H9 (cell line): ENCODE measurements at regions not wholly inside any gene's neighbourhood (a gene's known extent, or its start where the extent isn't known, plus 50 kb on each side); places are given as distances from the start of the nearest gene placed in this dataset.

Source experiments
- DNase-seq: peaks from one replicate; pipeline ENCODE4 v3.0.0-alpha.2; 2017
- H2AFZ ChIP-seq: one replicate; pipeline ENCODE4 v1.6.1; 2013; ENCODE audit warnings: mild to moderate bottlenecking, low read length, control low read depth, moderate library complexity
- H2AK5ac ChIP-seq: 2 replicates; pipeline ENCODE4 v1.6.1; 2013; ENCODE audit warnings: low read length, control low read depth, mixed read lengths; ENCODE audit not compliant: insufficient read length
- H2BK120ac ChIP-seq: one replicate; pipeline ENCODE4 v1.6.1; 2013; ENCODE audit warnings: low read depth, mild to moderate bottlenecking, low read length, control low read depth, inconsistent platforms; ENCODE audit not compliant: poor library complexity, severe bottlenecking
- H2BK12ac ChIP-seq: 2 replicates; pipeline ENCODE4 v1.6.1; 2013; ENCODE audit warnings: low read length, control low read depth, mixed read lengths, low read depth; ENCODE audit not compliant: insufficient read length
- H2BK15ac ChIP-seq: 2 replicates; pipeline ENCODE4 v1.6.1; 2013; ENCODE audit warnings: low read depth, low read length, control low read depth
- H2BK20ac ChIP-seq: one replicate; pipeline ENCODE4 v1.6.1; 2013; ENCODE audit warnings: low read depth, mild to moderate bottlenecking, low read length, control low read depth, inconsistent platforms; ENCODE audit not compliant: poor library complexity, severe bottlenecking
- H2BK5ac ChIP-seq: 2 replicates; pipeline ENCODE4 v1.6.1; 2013; ENCODE audit warnings: low read length, control low read depth, mixed read lengths; ENCODE audit not compliant: insufficient read length
- H3K14ac ChIP-seq: 2 replicates; pipeline ENCODE4 v1.6.1; 2013; ENCODE audit warnings: low read length, control low read depth; ENCODE audit not compliant: insufficient read depth
- H3K18ac ChIP-seq: 2 replicates; pipeline ENCODE4 v1.6.1; 2013; ENCODE audit warnings: low read depth, mild to moderate bottlenecking, mixed read lengths, low read length, control low read depth; ENCODE audit not compliant: insufficient read length
- H3K23ac ChIP-seq: 2 replicates; pipeline ENCODE4 v1.6.1; 2013; ENCODE audit warnings: low read length, control low read depth, mixed read lengths, low read depth; ENCODE audit not compliant: insufficient read length
- H3K23me2 ChIP-seq: 2 replicates; pipeline ENCODE4 v1.6.1; 2013; ENCODE audit warnings: low read depth, mild to moderate bottlenecking, mixed read lengths, low read length, control low read depth; ENCODE audit not compliant: insufficient read length, poor library complexity, severe bottlenecking
- H3K27ac ChIP-seq: 2 replicates; pipeline ENCODE4 v1.5.1; 2013; ENCODE audit warnings: low read length, control low read depth, mixed read lengths, low read depth; ENCODE audit not compliant: insufficient read length
- H3K27me3 ChIP-seq: 2 replicates; pipeline ENCODE4 v1.6.1; 2013; ENCODE audit warnings: low read length, control low read depth, inconsistent platforms; ENCODE audit not compliant: insufficient read depth
- H3K4ac ChIP-seq: 2 replicates; pipeline ENCODE4 v1.6.1; 2013; ENCODE audit warnings: low read depth, mild to moderate bottlenecking, control low read depth, inconsistent platforms, low read length, moderate library complexity
- H3K4me1 ChIP-seq: 2 replicates; pipeline ENCODE4 v1.6.1; 2013; ENCODE audit warnings: low read length, control low read depth, inconsistent platforms; ENCODE audit not compliant: insufficient read depth
- H3K4me2 ChIP-seq: 2 replicates; pipeline ENCODE4 v1.6.1; 2013; ENCODE audit warnings: low read length, control low read depth, mixed read lengths; ENCODE audit not compliant: insufficient read length, insufficient read depth
- H3K56ac ChIP-seq: 2 replicates; pipeline ENCODE4 v1.6.1; 2013; ENCODE audit warnings: low read depth, mild to moderate bottlenecking, mixed read lengths, low read length, control low read depth; ENCODE audit not compliant: insufficient read length
- H3K79me1 ChIP-seq: 2 replicates; pipeline ENCODE4 v1.6.1; 2013; ENCODE audit warnings: low read depth, mild to moderate bottlenecking, moderate library complexity, low read length, control low read depth, inconsistent platforms; ENCODE audit not compliant: insufficient read depth, poor library complexity, severe bottlenecking
- H3K79me2 ChIP-seq: 2 replicates; pipeline ENCODE4 v1.6.1; 2013; ENCODE audit warnings: low read length, control low read depth, inconsistent platforms; ENCODE audit not compliant: insufficient read depth
- H3K9ac ChIP-seq: 2 replicates; pipeline ENCODE4 v1.6.1; 2013; ENCODE audit warnings: low read length, control low read depth, mixed read lengths; ENCODE audit not compliant: insufficient read length; ENCODE audit errors: extremely low read depth
- H3K9me3 ChIP-seq: one replicate; pipeline ENCODE4 v1.6.1; 2013; ENCODE audit warnings: low read depth, low read length, inconsistent platforms; ENCODE audit not compliant: control insufficient read depth
- H3T11ph ChIP-seq: one replicate; pipeline ENCODE4 v1.6.1; 2013; ENCODE audit warnings: mild to moderate bottlenecking, low read length, control low read depth, inconsistent platforms
- H4K20me1 ChIP-seq: one replicate; pipeline ENCODE4 v1.6.1; 2013; ENCODE audit not compliant: control insufficient read depth, insufficient read length, insufficient read depth
- H4K5ac ChIP-seq: 2 replicates; pipeline ENCODE4 v1.6.1; 2013; ENCODE audit warnings: low read depth, mild to moderate bottlenecking, mixed read lengths, low read length, control low read depth; ENCODE audit not compliant: insufficient read length
- H4K8ac ChIP-seq: replicated peaks from 2 replicates; pipeline ENCODE4 v1.6.1; 2013; ENCODE audit warnings: low read length, control low read depth, mixed read lengths, low read depth; ENCODE audit not compliant: insufficient read length
- H4K91ac ChIP-seq: 2 replicates; pipeline ENCODE4 v1.6.1; 2013; ENCODE audit warnings: low read depth, mild to moderate bottlenecking, moderate library complexity, mixed read lengths, low read length, control low read depth; ENCODE audit not compliant: insufficient read length
- H3K27ac Mint-ChIP-seq, 3 experiments: 2 replicates in 2 of 3; 3 replicates in 1 of 3; pipeline ENCODE4 v1.8.0; 2020 to 2021; ENCODE audit warnings: mixed read lengths in 3 of 3, mild to moderate bottlenecking in 1 of 3, moderate library complexity in 1 of 3
- H3K27me3 Mint-ChIP-seq: 2 replicates; pipeline ENCODE4 v1.8.0; 2021; ENCODE audit warnings: low read depth, mild to moderate bottlenecking, moderate library complexity, mixed read lengths
- H3K36me3 Mint-ChIP-seq, 3 experiments: 2 replicates in 2 of 3; 3 replicates in 1 of 3; pipeline ENCODE4 v1.8.0; 2020 to 2021; ENCODE audit warnings: low read depth in 3 of 3, mixed read lengths in 3 of 3; ENCODE audit not compliant: insufficient read depth in 1 of 3
- H3K4me1 Mint-ChIP-seq, 2 experiments: 2 replicates each; pipeline ENCODE4 v1.8.0; 2020; ENCODE audit warnings: mixed read lengths in 2 of 2
- H3K4me3 Mint-ChIP-seq, 2 experiments: 2 replicates in 1 of 2; 3 replicates in 1 of 2; pipeline ENCODE4 v1.8.0; 2020 to 2021; ENCODE audit warnings: mild to moderate bottlenecking in 2 of 2, mixed read lengths in 2 of 2, moderate library complexity in 1 of 2
- H3K9me3 Mint-ChIP-seq, 2 experiments: 2 replicates in 1 of 2; 3 replicates in 1 of 2; pipeline ENCODE4 v1.8.0; 2020; ENCODE audit warnings: mild to moderate bottlenecking in 2 of 2, mixed read lengths in 2 of 2, moderate library complexity in 1 of 2
- CTCF ChIP-seq: fragments of 200-600 bp; sonication (generic); conservative IDR thresholded peaks from 3 replicates; pipeline ENCODE4 v1.8.0; 2021; ENCODE audit warnings: antibody characterized with exemption, mild to moderate bottlenecking
- WGBS: extraction: QIAGEN DNeasy Blood & Tissue Kit; methylation state at CpG from one replicate; pipeline ENCODE4 v1.1.7; 2013; ENCODE audit warnings: missing lambda C conversion rate, low lambda C conversion rate, mixed read lengths; ENCODE audit not compliant: insufficient read length; ENCODE audit errors: extremely low coverage; 5-methylcytosine and 5-hydroxymethylcytosine counted together

GRCh38 chr21:16420031-16420724, 690.4 kb downstream of the USP25 start:
- no peak overlapping the region for H3K56ac ChIP-seq
- no peaks in the 10 kb centered on the region for H3K9me3 ChIP-seq
- H4K91ac ChIP-seq = no peak overlapping the region
- no peak overlapping the region for H3T11ph ChIP-seq
- TF ChIP-seq CTCF = no peak
- H3K9ac ChIP-seq = no peak overlapping the region
- no peak overlapping the region for H4K8ac ChIP-seq
- Mint-ChIP-seq H3K27ac (no peak overlapping the region), H3K9me3 (no peaks in the 10 kb centered on the region; a peak in 1 of 5 replicates), H3K4me1 (no peaks in the 10 kb centered on the region), H3K4me3 (no peak overlapping the region), H3K36me3 (no peaks in the 10 kb centered on the region), H3K27me3 (no peaks in the 10 kb centered on the region)
- H3K79me1 ChIP-seq = no peaks in the 10 kb centered on the region
- no peak overlapping the region for H3K14ac ChIP-seq
- no peak overlapping the region for H3K18ac ChIP-seq
- H3K4ac ChIP-seq = no peak overlapping the region
- H3K23ac ChIP-seq = no peak overlapping the region
- no peak overlapping the region for H3K27ac ChIP-seq
- H3K23me2 ChIP-seq = no peaks in the 10 kb centered on the region
- H3K4me1 ChIP-seq = no peaks in the 10 kb centered on the region
- H2BK5ac ChIP-seq = no peak overlapping the region
- H3K79me2 ChIP-seq = no peaks in the 10 kb centered on the region
- WGBS = no CpG with 5 or more reads among the region's 4 CpGs
- H4K5ac ChIP-seq = no peak overlapping the region
- no peak overlapping the region for H2BK12ac ChIP-seq
- H3K27me3 ChIP-seq = no peaks in the 10 kb centered on the region
- H2AFZ ChIP-seq = no peak overlapping the region
- H3K4me2 ChIP-seq = no peak overlapping the region
- no peak overlapping the region for H2BK15ac ChIP-seq
- no peak overlapping the region for H2BK20ac ChIP-seq
- no peak overlapping the region for H2AK5ac ChIP-seq
- no peaks in the 10 kb centered on the region for H4K20me1 ChIP-seq
- DNase-seq = no peak
- no peak overlapping the region for H2BK120ac ChIP-seq
